NT2/D1 (cell line): ENCODE measurements at regions not wholly inside any gene's neighbourhood (a gene's known extent, or its start where the extent isn't known, plus 50 kb on each side); places are given as distances from the start of the nearest gene placed in this dataset.
"Not testable (repeated sequence)": the region's sequence is repeated elsewhere in the genome, so short reads cannot be mapped to it uniquely, and the experiment has no call there.

Experiments used
- DNase-seq: peaks from one replicate; pipeline ENCODE4 v3.0.0-alpha.2; 2011; ENCODE audit warnings: low read depth, low spot score
- H3K27me3 ChIP-seq: 2 replicates; pipeline ENCODE4 v1.6.0; 2011; ENCODE audit warnings: mild to moderate bottlenecking; ENCODE audit not compliant: insufficient read length, insufficient read depth
- H3K36me3 ChIP-seq: 2 replicates; pipeline ENCODE4 v1.6.1; 2011; ENCODE audit warnings: mild to moderate bottlenecking, low read length, mixed read lengths; ENCODE audit not compliant: insufficient read depth, insufficient read length
- H3K4me1 ChIP-seq: 2 replicates; pipeline ENCODE4 v1.5.1; 2011; ENCODE audit not compliant: insufficient read depth, insufficient read length
- H3K4me3 ChIP-seq: 2 replicates; pipeline ENCODE4 v1.5.1; 2011; ENCODE audit warnings: low read depth; ENCODE audit not compliant: insufficient read length
- H3K9ac ChIP-seq: 2 replicates; pipeline ENCODE4 v1.6.0; 2011; ENCODE audit warnings: low read depth; ENCODE audit not compliant: insufficient read length
- H3K9me3 ChIP-seq: 2 replicates; pipeline ENCODE4 v1.5.1; 2011; ENCODE audit warnings: mild to moderate bottlenecking, low read length; ENCODE audit not compliant: insufficient read depth
- SUZ12 ChIP-seq: IDR thresholded peaks from 2 replicates; pipeline ENCODE4 v1.6.1; 2011; ENCODE audit not compliant: insufficient read length, insufficient read depth; ENCODE audit errors: extremely low read depth
- YY1 ChIP-seq: IDR thresholded peaks from 2 replicates; pipeline ENCODE4 v1.6.1; 2011; ENCODE audit not compliant: insufficient read length, insufficient read depth
- ZNF274 ChIP-seq: IDR thresholded peaks from 2 replicates; pipeline ENCODE4 v1.6.1; 2011; ENCODE audit warnings: mild to moderate bottlenecking, low read depth, low read length

DNA sequence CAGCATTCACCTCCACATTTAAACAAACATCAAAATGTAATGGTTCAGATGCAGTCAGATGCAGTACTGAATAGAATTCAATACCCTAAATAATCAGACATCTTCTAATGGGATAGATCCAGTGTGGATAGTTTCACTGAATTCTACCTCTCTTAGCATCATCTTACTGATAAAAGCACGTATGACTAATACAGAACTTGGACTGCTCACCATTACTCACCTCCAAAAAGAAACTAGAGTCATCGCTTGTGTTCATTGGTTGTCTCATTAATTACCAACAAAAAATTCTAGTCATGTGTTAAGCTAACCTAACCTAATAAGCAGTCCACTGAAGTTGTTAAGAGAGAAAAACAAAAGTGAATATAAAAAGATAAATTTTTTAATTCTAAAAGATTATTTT lies 165.9 kb upstream of the IRAK1BP1 start:
- H3K4me1 ChIP-seq, result no peaks in the 10 kb centered on the region
- no peaks in the 10 kb centered on the region for H3K27me3 ChIP-seq
- no peak overlapping the region for H3K9ac ChIP-seq
- no peak for DNase-seq
- TF ChIP-seq ZNF274 (no peak), SUZ12 (no peak), YY1 (no peak)
- no peaks in the 10 kb centered on the region for H3K36me3 ChIP-seq
- H3K9me3 ChIP-seq, result no peaks in the 10 kb centered on the region
- H3K4me3 ChIP-seq, result no peak overlapping the region

DNA sequence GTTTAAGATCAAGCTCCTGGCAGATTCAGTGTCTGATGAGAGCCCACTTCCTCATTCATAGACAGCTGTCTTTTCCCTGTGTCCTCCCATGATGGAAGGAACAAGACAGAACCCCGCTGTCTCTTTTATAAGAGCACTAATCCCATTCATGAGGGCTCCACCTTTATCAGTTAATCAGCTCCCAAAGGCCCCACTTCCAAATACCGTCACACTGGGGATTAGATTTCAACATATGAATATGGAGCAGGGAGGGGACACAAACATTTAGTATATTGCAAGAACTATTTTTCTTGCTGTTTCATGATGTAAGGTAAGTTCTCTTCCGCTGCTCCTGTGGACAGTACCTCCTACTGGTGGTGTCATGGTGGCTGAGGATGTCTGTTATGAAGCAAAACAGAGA lies 158.3 kb upstream of the IRAK1BP1 start:
- Histone ChIP-seq H3K27me3 (no peaks in the 10 kb centered on the region), H3K9me3 (no peaks in the 10 kb centered on the region), H3K9ac (no peak overlapping the region), H3K4me3 (no peak overlapping the region), H3K36me3 (no peaks in the 10 kb centered on the region), H3K4me1 (no peaks in the 10 kb centered on the region)
- no peak for DNase-seq
- TF ChIP-seq YY1 (no peak), SUZ12 (no peak), ZNF274 (no peak)

DNA sequence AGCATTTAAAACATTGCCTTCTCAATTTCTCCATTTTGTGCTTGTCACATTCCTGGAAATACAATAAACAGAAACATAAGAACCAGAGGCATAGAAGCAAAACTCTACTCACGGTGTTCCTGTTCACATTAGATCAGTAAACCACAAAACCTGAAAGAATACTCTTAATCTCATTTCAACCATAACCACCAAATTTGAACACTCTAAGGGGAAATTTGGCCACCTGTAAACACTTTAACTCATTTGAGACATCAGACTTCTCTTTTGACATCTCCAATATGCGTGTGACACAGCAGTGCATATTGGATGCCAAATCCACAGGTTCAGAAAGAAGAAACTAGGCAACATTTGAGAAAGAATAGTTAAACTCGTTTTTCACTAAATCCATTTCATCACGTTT lies 153.8 kb upstream of the IRAK1BP1 start:
- Histone ChIP-seq H3K9me3 (no peaks in the 10 kb centered on the region), H3K36me3 (no peaks in the 10 kb centered on the region), H3K9ac (no peak overlapping the region), H3K4me1 (no peaks in the 10 kb centered on the region), H3K27me3 (no peaks in the 10 kb centered on the region), H3K4me3 (no peak overlapping the region)
- no peak for DNase-seq
- TF ChIP-seq ZNF274 (no peak), YY1 (no peak), SUZ12 (no peak)

DNA sequence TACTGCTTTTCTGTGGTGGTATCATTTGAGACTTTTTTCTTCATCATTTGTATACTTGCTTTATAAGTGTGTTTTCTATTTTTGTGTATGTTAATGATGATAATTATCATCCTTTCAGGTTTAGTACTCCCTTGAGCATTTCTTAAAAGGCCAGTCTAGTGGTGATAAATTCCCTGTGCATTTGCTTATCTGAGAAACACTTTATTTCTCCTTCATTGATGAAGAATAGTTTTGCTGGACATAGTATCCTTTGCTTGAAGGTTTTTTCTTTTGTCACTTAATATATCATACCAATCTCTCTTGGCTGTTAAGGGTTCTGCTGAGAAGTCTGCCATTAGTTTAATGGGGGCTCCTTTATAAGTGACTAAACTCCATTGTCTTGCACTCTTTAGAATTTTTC lies 123.2 kb upstream of the IRAK1BP1 start:
- Histone ChIP-seq H3K27me3 (no peaks in the 10 kb centered on the region), H3K36me3 (no peaks in the 10 kb centered on the region), H3K9me3 (peaks cover 4% of the 10 kb centered on the region; the same call in 1 of the 2 replicates), H3K4me1 (no peaks in the 10 kb centered on the region), H3K9ac (no peak overlapping the region), H3K4me3 (no peak overlapping the region)
- no peak for DNase-seq
- TF ChIP-seq YY1 (no peak), SUZ12 (no peak), ZNF274 (no peak)

DNA sequence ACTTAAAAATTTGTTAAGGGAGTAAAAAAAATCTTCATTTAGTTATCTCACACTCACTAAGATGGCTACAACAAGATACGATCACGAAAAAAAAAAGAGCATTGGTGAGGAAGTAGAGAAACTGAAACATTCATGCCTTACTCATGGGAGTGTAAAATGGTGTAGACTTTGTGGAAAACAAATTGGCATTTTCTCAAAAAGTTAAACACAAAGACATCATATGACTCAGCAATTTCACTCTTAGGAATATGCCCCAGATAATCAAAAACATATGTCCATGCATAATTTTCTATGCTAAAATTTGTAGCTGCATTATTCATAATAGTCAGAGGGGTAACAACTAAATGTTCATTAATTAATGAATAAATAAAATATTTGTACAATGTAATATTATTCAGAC lies 120.9 kb upstream of the IRAK1BP1 start:
- no peaks in the 10 kb centered on the region for H3K36me3 ChIP-seq
- DNase-seq, result no peak
- peaks cover 4% of the 10 kb centered on the region; the same call in 1 of the 2 replicates for H3K9me3 ChIP-seq
- TF ChIP-seq SUZ12, result no peak
- TF ChIP-seq ZNF274, result no peak
- TF ChIP-seq YY1, result no peak
- no peak overlapping the region for H3K4me3 ChIP-seq
- no peak overlapping the region for H3K9ac ChIP-seq
- H3K27me3 ChIP-seq, result no peaks in the 10 kb centered on the region
- H3K4me1 ChIP-seq, result no peaks in the 10 kb centered on the region

DNA sequence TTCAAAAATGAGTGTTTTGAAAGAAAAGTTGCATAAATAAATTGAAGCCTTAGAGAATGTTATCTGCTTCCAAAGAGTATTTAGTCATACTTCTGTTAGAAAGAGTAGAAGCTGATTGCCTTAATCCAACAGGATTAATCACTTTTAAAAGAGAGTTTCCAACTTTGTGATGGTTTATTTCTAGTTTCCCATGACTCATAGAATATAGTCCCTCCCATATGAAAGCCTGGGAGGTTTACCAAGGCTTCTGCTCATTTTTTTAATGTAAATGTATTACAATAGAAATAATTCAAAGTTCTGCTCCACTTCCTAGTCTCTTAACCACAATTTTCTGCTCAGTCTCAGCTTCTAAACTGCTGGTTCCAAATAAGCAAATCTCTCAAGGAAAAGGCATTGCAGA lies 118.0 kb upstream of the IRAK1BP1 start:
- Histone ChIP-seq H3K27me3 (no peaks in the 10 kb centered on the region), H3K4me3 (no peak overlapping the region), H3K9me3 (peaks cover 4% of the 10 kb centered on the region; the same call in 1 of the 2 replicates), H3K4me1 (no peaks in the 10 kb centered on the region), H3K36me3 (no peaks in the 10 kb centered on the region), H3K9ac (no peak overlapping the region)
- DNase-seq, result no peak
- TF ChIP-seq YY1 (no peak), SUZ12 (no peak), ZNF274 (no peak)

DNA sequence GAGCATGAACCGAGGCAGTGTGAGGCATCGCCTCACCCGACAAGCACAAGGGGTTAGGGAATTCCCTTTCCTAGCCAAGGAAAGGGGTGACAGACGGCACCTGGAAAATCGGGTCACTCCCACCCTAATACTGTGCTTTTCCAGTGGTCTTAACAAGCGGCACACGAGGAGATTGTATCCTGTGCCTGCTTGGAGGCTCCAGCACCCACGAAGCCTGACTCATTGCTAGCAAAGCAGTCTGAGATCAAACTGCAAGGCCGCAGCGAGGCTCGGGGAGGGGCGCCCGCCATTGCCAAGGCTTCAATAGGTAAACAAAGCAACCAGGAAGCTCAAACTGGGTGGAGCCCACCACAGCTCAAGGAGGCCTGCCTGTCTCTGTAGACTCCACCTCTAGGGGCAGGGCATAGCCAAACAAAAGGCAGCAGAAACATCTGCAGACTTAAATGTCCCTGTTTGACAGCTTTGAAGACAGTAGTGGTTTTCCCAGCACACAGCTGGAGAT lies 109.0 kb upstream of the IRAK1BP1 start:
- not testable (repeated sequence) for H3K36me3 ChIP-seq, H3K27me3 ChIP-seq, DNase-seq, H3K9me3 ChIP-seq, H3K9ac ChIP-seq, H3K4me3 ChIP-seq, H3K4me1 ChIP-seq

DNA sequence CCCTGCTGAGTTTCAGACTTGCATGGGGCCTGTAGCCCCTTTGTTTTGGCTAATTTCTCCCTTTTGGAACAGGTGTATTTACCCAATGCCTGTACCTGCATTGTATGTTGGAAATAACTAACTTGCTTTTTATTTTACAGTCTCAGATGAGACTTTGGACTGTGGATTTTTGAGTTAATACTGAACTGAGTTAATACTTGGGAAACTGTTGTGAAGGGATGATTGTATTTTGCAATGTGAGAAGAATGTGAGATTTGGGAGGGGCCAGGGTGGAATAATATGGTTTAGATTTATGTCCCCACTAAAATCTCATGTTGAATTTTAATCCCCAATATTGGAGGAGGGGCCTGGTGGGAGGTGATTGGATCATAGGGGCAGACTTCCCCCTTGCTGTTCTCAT lies 99.1 kb upstream of the IRAK1BP1 start:
- Histone ChIP-seq H3K9me3 (no peaks in the 10 kb centered on the region), H3K9ac (no peak overlapping the region), H3K4me3 (no peak overlapping the region), H3K27me3 (no peaks in the 10 kb centered on the region), H3K4me1 (no peaks in the 10 kb centered on the region), H3K36me3 (no peaks in the 10 kb centered on the region)
- no peak for DNase-seq
- TF ChIP-seq YY1 (no peak), SUZ12 (no peak), ZNF274 (no peak)
